Ammon's horn (tissue), 1 donor: ENCODE measurements at regions not wholly inside any gene's neighbourhood (a gene's known extent, or its start where the extent isn't known, plus 50 kb on each side); places are given as distances from the start of the nearest gene placed in this dataset.

ENCODE experiments used
- DNase-seq: peaks from one replicate; pipeline ENCODE4 v3.0.0-alpha.2; 2016; ENCODE audit warnings: low spot score

GRCh38 chr9:17018540-17019196 lies 116.2 kb upstream of the CNTLN start:
- DNase-seq = no peak

GRCh38 chr9:17017931-17018491 lies 116.8 kb upstream of the CNTLN start:
- DNase-seq = peak; percentile 22

DNA sequence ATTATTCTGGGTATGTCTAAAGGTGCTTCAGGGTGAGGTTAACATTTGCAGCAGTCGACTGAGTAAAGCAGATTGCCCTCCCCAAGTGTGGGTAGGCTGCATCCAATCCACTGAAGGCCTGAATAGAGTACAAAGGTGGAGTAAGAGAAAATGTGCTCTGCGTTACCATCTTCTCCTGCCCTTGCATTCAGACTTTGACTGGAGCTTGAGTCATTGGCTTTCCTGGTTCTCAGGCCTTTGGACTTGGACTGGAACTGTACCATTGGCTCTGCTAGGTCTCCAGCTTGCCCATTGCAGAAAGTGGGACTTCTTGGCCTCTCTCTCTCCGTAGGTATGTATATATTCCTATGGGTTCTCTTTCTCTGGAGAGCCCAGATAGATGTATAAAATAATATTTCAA lies 120.9 kb upstream of the CNTLN start:
- no peak for DNase-seq

DNA sequence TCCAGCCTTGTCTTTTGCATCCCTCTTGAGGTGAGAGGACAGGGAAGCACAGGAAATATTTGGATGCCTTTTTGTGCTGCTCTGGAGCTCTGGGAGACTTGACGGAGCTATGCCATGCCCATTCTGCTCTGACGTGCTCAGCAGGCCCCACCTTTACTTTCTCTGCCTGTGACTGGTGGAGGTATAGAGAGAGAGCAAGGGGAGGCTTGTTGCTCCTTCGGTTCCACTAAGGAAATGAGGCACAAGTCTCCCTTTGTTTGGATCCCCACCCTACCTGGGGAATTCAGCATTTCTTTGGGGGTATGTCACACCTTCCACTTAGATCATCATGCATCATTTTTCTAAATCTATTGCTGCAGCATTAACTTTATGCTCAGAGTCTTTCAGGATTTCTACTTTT lies 121.8 kb upstream of the CNTLN start:
- no peak for DNase-seq

DNA sequence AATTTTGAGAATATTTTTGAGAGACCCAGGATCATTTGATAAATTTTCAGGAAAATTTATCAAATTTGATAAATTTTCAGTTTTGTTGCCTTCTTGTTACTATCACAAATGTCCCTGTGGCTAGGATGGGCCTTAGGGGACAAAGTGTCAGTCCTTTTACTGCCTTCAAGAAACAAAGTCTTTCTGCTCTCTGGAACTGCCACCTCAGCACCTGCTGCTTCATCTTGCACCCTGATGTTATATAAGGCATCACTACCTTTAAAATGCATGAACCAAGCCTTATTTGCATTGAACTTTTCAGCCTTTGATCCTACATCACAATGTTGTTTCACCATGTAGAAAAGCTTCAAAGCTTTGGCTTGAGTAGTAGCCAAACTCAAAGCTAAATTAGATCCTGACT lies 123.0 kb upstream of the CNTLN start:
- DNase-seq = no peak

GRCh38 chr9:17009071-17009470 lies 125.8 kb upstream of the CNTLN start:
- no peak for DNase-seq

DNA sequence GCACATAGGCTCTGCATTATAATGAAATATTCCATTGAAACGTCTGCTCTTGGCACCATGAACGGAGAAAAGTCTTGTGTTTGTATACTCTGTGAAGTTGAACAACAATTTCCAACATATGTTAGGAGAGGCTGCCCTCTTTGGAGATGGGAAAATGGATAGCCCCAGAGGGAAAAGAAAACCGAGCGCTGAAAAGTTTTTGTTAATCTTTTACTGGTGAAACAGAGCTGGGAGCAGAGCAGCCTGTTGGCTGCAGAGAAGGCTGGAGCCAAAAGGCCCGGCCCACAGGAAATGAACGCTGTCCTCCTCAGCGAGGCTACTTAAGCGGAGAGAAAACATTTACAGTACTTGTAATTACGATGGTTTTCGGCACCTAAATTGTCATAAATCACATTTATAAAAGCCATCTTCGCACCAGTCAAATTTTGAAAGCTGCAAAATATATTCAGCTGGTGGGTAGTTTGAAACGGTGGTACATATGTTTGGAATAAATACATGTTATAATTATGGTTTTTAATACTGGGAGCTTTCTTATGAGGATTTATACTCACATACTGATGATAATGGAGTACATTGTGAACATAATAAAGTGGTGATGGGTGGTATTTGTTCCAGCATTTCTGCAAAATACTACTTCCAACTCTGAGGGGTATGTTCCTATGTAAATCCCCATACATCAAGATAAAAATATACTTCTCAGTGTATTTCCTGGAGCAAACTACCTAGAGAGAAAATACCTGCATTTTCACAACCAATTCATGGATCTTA lies 129.6 kb upstream of the CNTLN start:
- no peak for DNase-seq

DNA sequence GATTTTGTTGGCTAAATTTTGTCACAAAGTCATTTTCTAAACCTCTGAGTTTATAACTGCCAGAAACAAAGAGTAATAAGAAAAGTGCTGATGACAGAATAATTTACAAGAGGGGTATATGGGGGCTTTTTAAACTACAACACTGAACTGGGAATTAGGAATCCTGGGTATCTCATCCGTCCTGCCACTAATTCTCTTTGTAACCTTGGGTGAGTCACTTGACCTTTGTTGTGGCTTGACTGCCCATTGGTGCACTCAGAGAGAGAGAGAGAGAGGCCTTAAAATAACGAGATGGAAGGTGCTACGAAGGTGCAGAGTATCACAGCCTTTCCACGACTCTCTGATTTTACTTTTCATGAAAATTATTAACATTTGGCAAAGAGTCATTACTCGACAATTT lies 130.3 kb upstream of the CNTLN start:
- DNase-seq = no peak

DNA sequence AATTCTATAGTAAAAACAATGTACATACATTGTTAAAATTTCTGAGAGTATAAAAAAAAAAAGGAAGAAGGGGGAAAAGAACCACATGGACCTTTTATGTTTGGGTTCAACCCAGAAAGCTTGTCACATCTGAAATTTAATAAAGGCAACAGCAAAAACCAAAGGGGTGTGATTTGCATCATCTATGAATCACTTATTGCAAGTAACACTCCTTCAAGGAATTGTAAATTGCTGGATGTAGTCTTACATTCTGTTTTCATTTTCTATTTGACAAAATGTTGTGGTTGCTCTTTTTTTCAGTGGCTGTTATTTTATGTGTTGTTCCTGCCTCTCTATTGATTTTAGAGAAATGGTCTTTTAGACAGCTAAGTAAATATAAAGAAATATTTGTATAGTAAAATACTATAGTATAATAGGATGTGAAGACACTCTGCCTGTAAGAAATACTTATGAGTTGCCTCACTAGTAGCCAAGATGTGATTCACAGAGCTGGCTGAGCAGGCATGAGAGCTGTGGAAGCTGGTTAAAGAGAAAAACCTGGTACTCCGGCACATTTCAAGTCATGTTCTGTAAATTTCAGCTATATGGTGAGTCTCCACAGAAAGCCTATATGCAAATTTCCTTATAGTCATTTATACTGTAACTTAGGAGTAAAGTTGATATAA lies 131.1 kb upstream of the CNTLN start:
- DNase-seq = no peak

DNA sequence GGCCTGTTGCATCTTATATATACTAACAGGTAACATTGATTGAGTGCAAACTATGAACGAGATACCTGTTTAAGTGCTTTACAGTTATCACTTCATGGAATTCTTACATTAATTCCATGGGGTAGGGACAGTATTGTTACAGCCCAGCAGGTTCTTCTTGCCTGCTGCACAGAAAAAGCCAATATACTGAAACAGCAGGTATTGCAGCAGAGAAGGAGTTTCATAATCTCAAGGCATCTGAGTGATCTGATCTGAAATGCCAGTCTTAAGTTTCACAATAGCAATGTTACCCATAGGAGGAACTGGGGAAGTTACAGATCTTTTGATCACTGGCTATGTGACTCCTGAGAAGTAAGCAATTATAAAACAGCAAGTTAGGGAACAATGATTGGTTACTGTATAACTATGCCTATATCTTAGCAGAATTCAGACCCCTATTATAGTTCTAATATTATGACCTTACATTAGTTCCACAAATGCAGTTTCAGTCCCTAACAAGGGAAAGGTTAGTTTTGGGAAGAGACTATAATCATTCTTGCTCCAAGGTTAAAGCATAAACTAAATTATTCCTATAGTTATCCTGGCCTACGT lies 126.5 kb upstream of the BNC2 start:
- no peak for DNase-seq

DNA sequence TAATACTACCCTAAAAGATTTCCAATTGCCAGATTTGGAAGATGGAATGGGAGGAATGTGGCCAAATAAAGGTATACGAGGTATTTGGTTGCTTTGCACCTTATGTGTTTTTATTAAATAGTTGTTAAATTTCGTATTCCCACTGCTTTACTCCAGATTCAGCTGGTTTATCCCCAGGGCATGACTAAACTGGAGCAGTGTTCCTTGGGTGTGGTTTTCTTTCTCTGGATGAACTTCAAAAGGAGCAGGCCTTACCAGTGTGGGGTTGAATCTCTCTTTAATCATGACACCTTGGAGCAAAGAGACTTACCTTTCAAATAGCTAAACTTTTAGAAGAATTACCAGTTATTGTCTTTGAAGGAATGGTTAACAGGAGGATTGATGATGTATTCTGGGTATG lies 121.7 kb upstream of the BNC2 start:
- DNase-seq = no peak

- DNase-seq = peak; percentile 40
Observed at GRCh38 chr9:16987026-16987425, 116.6 kb upstream of the BNC2 start.

- no peak for DNase-seq
Observed at GRCh38 chr9:16986556-16986955, 116.1 kb upstream of the BNC2 start.

DNA sequence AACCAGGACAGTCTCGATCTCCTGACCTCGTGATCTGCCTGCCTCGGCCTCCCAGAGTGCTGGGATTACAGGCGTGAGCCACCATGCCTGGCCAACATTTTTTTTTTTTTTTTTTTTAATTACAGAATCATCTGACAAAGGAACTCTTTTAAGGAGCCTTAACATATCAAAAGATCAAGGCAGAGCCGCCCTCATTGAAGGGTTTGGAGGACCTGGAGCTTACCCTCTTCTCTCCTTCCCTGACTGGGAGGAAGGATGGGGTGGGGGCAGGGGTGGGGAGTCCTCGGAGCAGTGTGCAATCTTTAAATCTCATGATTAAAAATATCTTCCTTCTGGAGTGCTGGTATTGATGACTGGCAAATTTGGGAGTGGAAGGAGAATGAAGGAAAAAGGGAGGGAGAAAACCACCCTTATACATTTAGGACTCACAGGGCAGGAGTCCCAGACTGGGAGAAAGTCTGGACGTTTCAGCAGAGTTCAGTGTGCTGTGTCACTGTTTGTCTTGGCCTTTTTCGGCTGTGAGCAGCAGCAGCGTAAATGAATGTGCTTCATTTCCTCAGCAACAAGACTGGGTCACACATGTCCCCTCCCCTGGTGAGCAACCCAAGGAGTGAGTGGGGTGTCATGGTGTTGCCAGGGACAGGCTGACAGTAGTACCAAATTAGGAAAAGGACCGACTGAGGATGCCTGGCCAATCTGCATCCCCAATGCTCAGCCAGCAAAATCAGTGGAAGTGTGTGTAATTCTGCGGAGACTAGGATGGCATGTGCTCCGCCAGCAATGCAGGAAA lies 115.3 kb upstream of the BNC2 start:
- DNase-seq = peak; percentile 34

GRCh38 chr9:16982780-16983310 lies 112.4 kb upstream of the BNC2 start:
- no peak for DNase-seq

- DNase-seq = no peak
Observed at GRCh38 chr9:16976427-16976826, 106.0 kb upstream of the BNC2 start.

- DNase-seq = no peak
Observed at GRCh38 chr9:16974436-16974835, 104.0 kb upstream of the BNC2 start.

DNA sequence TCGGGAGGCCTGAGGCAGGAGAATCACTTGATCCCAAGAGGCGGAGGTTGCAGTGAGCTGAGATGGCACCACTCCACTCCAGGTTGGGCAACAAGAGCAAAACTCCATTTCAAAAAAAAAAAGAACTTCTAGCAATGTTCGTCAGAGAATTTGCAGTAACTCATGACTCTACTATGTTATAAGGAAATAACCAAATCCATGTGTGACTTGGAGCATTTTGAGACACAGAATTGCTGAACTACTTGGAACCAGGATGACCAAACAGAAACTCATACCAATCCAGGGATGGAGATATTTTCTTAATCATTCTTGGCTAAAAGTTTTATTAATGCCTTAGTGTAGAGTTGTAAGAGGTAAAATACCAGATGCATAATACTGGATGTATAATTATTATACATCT lies 99.9 kb upstream of the BNC2 start:
- no peak for DNase-seq

GRCh38 chr9:16964228-16964627 lies 93.8 kb upstream of the BNC2 start:
- DNase-seq = no peak

DNA sequence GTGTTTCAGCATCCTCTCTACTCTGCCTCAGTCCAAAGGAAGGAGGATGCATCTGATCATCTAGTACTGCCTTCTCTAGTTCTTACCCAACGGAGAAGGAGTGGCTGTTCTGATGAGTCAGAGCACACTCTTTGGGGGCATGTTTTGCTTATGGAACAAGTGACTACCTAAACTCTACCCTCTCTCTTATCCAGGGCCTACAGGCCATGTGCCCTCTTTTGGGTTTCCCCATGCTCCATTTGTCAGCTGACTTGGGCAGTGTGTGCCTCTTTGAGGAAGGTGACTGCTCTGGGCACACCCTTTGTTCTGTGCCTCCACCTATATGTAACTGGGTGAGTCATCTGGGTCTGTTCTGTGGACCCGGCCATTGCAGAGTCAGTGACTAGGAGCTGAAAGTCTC lies 89.6 kb upstream of the BNC2 start:
- no peak for DNase-seq

GRCh38 chr9:16959391-16959790 lies 88.9 kb upstream of the BNC2 start:
- DNase-seq = no peak

DNA sequence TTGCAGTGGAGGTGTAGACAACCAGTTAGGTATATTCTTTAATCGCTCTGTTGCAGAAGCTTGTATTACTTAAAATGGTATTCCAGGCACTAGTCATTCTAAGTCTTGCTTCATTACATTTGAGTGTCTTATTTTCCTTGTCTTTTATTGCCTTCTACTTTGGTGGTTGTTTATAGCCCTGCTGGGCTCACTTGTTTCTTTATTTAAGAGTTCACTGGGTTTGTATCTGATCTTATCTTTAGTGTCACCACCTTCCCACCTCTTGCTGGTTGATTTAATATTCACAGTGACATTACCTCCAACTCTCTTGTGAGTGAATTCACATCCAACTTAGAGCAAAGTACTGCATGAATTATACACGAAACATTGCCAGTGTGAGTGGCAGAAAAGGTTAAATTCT lies 83.6 kb upstream of the BNC2 start:
- no peak for DNase-seq
